IPS-15b (cell line): ENCODE measurements at regions not wholly inside any gene's neighbourhood (a gene's known extent, or its start where the extent isn't known, plus 50 kb on each side); places are given as distances from the start of the nearest gene placed in this dataset.

Experiments used
- H3K27me3 ChIP-seq: one replicate; pipeline ENCODE4 v1.6.1; 2013; ENCODE audit warnings: low read length; ENCODE audit not compliant: control insufficient read depth, insufficient read depth
- H3K36me3 ChIP-seq: one replicate; pipeline ENCODE4 v1.6.1; 2013; ENCODE audit warnings: low read length; ENCODE audit not compliant: control insufficient read depth, insufficient read depth
- H3K4me1 ChIP-seq: one replicate; pipeline ENCODE4 v1.6.1; 2013; ENCODE audit warnings: mild to moderate bottlenecking, low read length; ENCODE audit not compliant: control insufficient read depth, insufficient read depth
- H3K4me3 ChIP-seq: one replicate; pipeline ENCODE4 v1.5.1; 2013; ENCODE audit warnings: low read depth, low read length
- H3K9ac ChIP-seq: one replicate; pipeline ENCODE4 v1.6.1; 2013; ENCODE audit warnings: low read depth, mild to moderate bottlenecking, low read length
- H3K9me3 ChIP-seq: one replicate; pipeline ENCODE4 v1.6.1; 2013; ENCODE audit warnings: mild to moderate bottlenecking, low read length; ENCODE audit not compliant: control insufficient read depth, insufficient read depth

- no peak overlapping the region for H3K9ac ChIP-seq
- no peaks in the 10 kb centered on the region for H3K9me3 ChIP-seq
- H3K36me3 ChIP-seq = no peaks in the 10 kb centered on the region
- H3K4me1 ChIP-seq = no peaks in the 10 kb centered on the region
- H3K27me3 ChIP-seq = no peaks in the 10 kb centered on the region
- H3K4me3 ChIP-seq = no peak overlapping the region
Observed at GRCh38 chr5:164962329-164962961, 1457.0 kb downstream of the MAT2B start.

- no peak overlapping the region for H3K4me3 ChIP-seq
- H3K9me3 ChIP-seq = no peaks in the 10 kb centered on the region
- H3K9ac ChIP-seq = no peak overlapping the region
- no peaks in the 10 kb centered on the region for H3K27me3 ChIP-seq
- H3K4me1 ChIP-seq = no peaks in the 10 kb centered on the region
- no peaks in the 10 kb centered on the region for H3K36me3 ChIP-seq
Observed at GRCh38 chr5:164966611-164967010, 1461.2 kb downstream of the MAT2B start.

DNA sequence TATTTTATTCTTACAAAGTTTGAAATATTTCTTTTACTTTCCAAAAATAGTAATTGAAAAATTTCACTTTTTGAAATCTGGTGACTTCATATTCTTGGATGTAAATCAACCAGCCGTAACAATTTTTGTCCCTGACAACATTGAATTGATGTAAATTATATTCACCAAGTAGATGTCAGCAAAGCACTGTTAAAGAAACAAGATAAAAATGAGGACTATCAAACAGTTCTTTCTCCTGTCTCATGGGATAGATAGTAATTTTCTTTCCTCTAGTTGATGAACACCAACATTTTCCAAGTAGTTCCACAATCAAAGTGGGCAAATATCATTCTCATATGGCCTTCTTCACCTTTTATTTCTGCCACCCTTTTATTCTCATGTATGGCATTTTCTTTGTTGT lies 1461.9 kb downstream of the MAT2B start:
- H3K27me3 ChIP-seq = no peaks in the 10 kb centered on the region
- H3K4me1 ChIP-seq = no peaks in the 10 kb centered on the region
- H3K36me3 ChIP-seq = no peaks in the 10 kb centered on the region
- H3K9me3 ChIP-seq = no peaks in the 10 kb centered on the region
- H3K4me3 ChIP-seq = no peak overlapping the region
- no peak overlapping the region for H3K9ac ChIP-seq

DNA sequence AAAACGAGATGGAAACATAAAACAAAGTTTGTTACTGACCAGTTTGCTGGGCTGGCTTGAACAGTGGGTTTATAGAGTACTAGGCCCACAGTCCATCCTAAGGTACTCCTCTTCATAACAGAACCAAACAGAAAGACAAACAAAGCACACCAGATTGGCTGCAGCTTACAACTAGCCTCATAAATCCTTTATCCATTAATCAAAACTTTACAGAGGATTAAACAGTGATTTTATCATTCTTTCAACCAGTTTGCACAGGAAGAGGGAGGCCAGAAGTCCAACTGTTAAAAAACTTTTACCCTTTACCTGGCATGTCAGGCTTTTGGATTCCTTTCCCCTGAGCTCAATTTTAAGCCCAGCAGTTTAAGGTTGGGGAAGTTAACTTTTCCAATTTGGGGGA lies 1467.6 kb downstream of the MAT2B start:
- Histone ChIP-seq H3K27me3 (no peaks in the 10 kb centered on the region), H3K9me3 (no peaks in the 10 kb centered on the region), H3K9ac (no peak overlapping the region), H3K4me1 (no peaks in the 10 kb centered on the region), H3K36me3 (no peaks in the 10 kb centered on the region), H3K4me3 (no peak overlapping the region)

- H3K36me3 ChIP-seq = no peaks in the 10 kb centered on the region
- H3K9me3 ChIP-seq = no peaks in the 10 kb centered on the region
- no peaks in the 10 kb centered on the region for H3K27me3 ChIP-seq
- no peak overlapping the region for H3K9ac ChIP-seq
- H3K4me3 ChIP-seq = no peak overlapping the region
- no peaks in the 10 kb centered on the region for H3K4me1 ChIP-seq
Observed at GRCh38 chr5:164975986-164976385, 1470.6 kb downstream of the MAT2B start.

- Histone ChIP-seq H3K9ac (no peak overlapping the region), H3K4me1 (no peaks in the 10 kb centered on the region), H3K4me3 (no peak overlapping the region), H3K27me3 (no peaks in the 10 kb centered on the region), H3K9me3 (no peaks in the 10 kb centered on the region), H3K36me3 (no peaks in the 10 kb centered on the region)
Observed at GRCh38 chr5:164980480-164980879, 1475.1 kb downstream of the MAT2B start.

DNA sequence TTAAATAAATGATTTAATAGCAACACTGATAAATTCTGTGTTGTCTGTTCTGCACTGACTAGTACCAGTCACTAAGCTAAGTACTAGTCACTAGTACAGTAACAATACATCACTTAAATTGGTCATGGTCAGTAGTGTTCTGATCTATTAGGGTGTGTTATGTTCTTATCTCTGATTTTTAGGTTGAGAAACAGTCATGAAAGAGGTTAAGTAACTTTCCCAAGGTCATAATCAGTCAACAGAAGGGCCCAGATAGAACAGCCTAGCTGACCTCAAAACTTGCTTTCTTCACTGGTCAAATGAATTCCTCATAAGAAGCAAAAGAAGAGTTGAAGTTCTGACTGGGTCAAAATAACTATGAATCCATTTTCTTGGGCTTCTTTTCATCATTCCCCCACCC lies 1492.7 kb downstream of the MAT2B start:
- no peaks in the 10 kb centered on the region for H3K4me1 ChIP-seq
- H3K9me3 ChIP-seq = no peaks in the 10 kb centered on the region
- no peaks in the 10 kb centered on the region for H3K27me3 ChIP-seq
- no peaks in the 10 kb centered on the region for H3K36me3 ChIP-seq
- no peak overlapping the region for H3K9ac ChIP-seq
- H3K4me3 ChIP-seq = no peak overlapping the region

DNA sequence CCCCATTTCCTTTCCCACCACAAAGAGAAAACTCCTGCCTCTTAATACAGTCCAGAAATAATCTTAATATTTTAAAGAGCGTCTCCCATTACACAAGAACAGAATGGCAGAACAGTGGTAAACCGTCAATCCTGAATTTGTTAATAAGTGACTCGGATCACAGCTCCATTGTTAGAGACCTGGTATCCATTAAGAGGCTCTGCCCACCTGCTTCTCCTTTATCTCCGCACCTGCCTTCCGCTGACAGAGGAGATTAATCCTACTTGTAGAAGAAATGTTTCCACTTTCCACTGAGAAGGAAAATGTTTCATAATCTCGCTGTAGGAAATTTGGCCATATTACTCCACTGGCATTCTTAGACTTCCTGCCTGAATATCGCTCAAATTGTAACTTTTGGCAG lies 1493.2 kb downstream of the MAT2B start:
- H3K9me3 ChIP-seq = no peaks in the 10 kb centered on the region
- no peaks in the 10 kb centered on the region for H3K27me3 ChIP-seq
- no peak overlapping the region for H3K4me3 ChIP-seq
- no peaks in the 10 kb centered on the region for H3K4me1 ChIP-seq
- H3K9ac ChIP-seq = no peak overlapping the region
- no peaks in the 10 kb centered on the region for H3K36me3 ChIP-seq

DNA sequence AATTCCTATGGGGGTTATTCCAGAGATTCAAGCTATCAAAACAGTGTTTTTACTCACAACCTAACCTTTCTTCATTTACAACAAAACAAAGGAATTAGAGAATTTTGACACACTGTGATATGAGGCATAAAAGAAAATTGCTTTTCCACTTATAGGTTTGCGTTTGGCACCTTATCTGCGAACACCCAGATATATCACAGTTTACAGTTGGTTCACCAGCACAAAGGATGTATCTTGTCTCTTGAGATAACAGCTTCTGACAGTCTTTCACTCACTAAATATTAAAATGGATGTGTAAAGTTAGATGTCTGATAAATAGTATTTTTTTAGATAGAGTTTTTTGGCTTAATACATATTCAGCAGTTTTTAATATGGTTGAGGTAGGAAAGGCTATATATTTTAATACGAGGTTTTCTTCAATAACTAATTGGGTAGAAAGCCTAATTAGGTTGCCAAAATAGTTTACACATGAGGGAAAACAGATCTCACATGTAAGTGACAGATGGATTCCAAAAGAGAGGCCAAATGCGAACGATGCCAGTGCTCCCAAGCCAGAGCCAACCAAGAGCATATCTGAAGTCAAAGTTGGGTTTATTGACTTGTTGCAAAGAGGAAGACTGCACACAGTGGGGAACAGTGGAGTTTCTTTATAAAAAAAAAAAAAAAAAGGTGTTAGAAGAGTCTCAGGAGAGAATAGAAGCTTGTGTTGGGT lies 1495.2 kb downstream of the MAT2B start:
- H3K36me3 ChIP-seq = no peaks in the 10 kb centered on the region
- no peaks in the 10 kb centered on the region for H3K4me1 ChIP-seq
- H3K9me3 ChIP-seq = no peaks in the 10 kb centered on the region
- H3K4me3 ChIP-seq = no peak overlapping the region
- H3K27me3 ChIP-seq = no peaks in the 10 kb centered on the region
- no peak overlapping the region for H3K9ac ChIP-seq

DNA sequence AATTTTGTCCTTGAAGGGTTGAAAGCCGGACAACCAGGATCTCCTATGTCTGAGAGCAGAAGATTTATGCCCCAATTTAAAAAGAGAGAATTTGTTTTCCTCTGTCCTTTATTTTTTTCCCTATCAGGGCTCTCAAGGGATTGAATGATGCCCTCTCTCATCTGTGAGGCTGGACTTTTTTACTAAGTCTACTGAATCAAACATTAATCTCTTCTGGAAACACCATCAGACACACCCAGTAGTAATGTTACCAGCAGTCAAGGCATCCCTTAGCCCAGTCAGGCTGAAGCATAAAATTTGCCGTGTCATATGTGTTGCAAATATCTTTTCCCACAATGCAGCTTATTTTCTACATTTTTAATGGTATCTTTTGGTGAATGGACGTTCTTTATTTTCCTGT lies 1497.9 kb downstream of the MAT2B start:
- H3K27me3 ChIP-seq = no peaks in the 10 kb centered on the region
- no peaks in the 10 kb centered on the region for H3K36me3 ChIP-seq
- no peaks in the 10 kb centered on the region for H3K9me3 ChIP-seq
- H3K4me1 ChIP-seq = no peaks in the 10 kb centered on the region
- H3K9ac ChIP-seq = no peak overlapping the region
- no peak overlapping the region for H3K4me3 ChIP-seq

- Histone ChIP-seq H3K9me3 (no peaks in the 10 kb centered on the region), H3K4me3 (no peak overlapping the region), H3K9ac (no peak overlapping the region), H3K36me3 (no peaks in the 10 kb centered on the region), H3K4me1 (no peaks in the 10 kb centered on the region), H3K27me3 (no peaks in the 10 kb centered on the region)
Observed at GRCh38 chr5:165004175-165004574, 1498.8 kb downstream of the MAT2B start.

DNA sequence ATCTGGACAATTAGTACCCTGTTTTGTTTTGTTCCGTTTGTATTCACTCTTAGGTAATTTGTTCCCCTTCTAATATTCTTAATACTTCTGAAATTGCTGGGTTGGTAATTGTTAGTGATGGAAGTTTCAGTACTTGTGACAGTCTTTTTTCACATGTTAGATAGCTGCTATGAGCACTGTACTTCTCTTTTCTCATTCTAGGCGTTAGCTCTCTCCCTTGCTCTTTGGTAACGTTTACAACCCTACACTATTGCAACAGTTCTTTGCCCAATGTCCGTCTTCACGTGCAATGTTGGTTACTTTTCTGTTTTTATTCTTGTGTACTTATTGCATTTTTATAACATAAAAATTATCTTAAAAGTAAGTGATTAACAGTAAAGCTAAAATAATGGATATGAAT lies 1509.0 kb downstream of the MAT2B start:
- Histone ChIP-seq H3K27me3 (no peaks in the 10 kb centered on the region), H3K9ac (no peak overlapping the region), H3K4me1 (no peaks in the 10 kb centered on the region), H3K9me3 (no peaks in the 10 kb centered on the region), H3K36me3 (no peaks in the 10 kb centered on the region), H3K4me3 (no peak overlapping the region)
